ENCODE measurements at regions not wholly inside any gene's neighbourhood (a gene's known extent, or its start where the extent isn't known, plus 50 kb on each side); places are given as distances from the start of the nearest gene placed in this dataset.

DNA sequence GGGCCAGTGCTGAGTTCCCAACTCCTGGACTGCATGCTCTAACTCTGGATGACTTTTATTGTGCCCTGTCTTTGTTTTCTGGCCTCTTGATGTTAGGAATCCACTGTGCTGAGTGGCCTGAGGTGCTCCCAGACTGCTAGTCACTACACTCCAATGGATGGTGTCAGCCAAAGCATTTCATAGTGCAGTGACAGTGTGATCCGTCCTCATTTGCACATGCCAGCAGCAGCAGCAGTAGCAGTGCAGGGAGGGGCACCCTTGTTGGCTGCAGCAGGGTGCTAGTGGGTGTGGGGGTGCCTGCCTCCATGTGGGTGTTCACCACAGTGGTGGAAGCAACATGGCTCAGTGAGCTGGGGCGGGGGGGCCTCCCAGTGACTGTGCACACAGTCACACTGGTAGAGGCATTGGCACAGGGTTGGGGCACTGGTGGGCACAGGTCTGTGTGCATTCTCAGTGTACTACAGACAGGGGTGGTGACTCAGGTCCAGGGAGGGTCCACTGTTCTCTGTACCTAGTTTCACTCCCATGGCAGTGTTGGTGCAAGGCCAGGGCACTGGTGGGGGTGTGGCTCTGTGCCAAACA lies 214.0 kb downstream of the ZC3H11B start:
- no peak for DNase-seq

- no peak for DNase-seq
These were observed 215.4 kb downstream of the ZC3H11B start for GRCh38 chr1:219397511-219397910.

- no peak for DNase-seq
These were observed 217.6 kb downstream of the LYPLAL1 start for GRCh38 chr1:219391297-219391696.

- no peak for DNase-seq
These were observed 213.5 kb downstream of the LYPLAL1 start for GRCh38 chr1:219387211-219387610.

DNA sequence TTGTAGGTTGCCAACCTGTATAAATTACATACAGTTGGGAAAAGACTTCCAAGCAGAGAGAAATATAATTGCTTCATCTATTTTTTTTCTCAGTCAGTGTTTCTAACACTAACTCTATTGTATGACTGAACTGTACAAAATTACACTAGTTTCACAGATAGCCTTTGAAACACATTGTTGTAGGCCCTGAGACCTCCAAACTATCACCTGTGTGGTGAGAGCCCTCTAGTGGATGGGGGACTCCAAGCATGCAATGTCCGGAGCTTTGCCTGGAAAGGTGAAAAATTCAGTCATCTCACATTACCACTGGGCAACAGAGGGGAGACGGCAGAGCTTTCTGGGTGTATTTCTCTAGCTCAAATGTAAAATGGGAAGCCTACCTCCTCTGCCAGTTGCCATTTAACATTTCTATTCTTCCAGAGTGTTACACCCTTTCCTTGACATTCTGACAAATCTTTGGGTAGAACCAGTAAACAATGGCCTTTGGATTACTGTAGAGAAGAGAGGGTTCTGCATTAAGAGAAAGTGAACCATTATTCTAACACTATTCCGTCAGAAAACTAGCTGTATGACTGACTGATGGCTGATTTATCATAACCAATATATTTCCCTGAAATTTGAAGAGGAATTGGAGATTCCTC lies 212.2 kb downstream of the LYPLAL1 start:
- no peak for DNase-seq

GRCh38 chr1:219383281-219383680 lies 209.6 kb downstream of the LYPLAL1 start:
- no peak for DNase-seq

DNA sequence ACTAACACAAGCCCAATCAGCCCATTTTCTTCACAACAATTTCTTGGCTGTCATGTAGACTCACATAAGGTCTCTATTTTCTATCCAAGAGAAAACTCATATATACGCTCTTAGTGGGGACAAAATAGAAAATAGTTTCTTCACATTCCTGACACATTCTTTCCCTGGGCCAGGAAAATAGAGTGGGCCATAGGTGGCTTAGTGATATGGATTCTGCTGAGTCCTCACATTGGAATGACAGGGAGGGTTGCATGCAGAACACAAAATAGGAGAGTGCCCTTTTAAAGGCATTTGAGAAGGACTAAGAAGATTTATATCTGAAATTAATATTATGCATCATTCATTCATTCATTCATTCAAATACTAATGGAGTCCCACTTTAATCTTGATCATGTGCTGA lies 207.7 kb downstream of the LYPLAL1 start:
- DNase-seq, result no peak

DNA sequence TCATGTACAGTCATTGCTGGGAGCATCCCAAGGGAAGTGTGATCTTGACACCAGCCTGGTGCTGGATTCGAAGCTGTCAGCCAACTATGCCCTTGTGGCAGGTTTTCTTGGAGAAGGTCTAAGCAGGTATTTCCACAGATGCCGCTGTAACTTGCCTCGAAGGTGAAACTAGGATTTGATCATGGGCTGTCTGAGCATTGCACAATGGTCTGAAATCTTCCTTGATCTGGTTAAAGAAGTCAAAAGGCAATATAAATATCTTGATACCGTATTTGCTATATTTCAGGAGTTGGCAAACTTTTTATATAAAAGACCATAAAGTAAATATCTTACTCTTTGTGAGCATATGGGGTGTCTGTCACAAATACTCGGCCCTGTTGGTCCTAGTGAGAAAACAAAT lies 206.8 kb downstream of the LYPLAL1 start:
- DNase-seq, result no peak

GRCh38 chr1:219379691-219380090 lies 206.0 kb downstream of the LYPLAL1 start:
- no peak for DNase-seq

GRCh38 chr1:219374636-219375035 lies 201.0 kb downstream of the LYPLAL1 start:
- DNase-seq, result no peak

GRCh38 chr1:219374046-219374566 lies 200.4 kb downstream of the LYPLAL1 start:
- no peak for DNase-seq

DNA sequence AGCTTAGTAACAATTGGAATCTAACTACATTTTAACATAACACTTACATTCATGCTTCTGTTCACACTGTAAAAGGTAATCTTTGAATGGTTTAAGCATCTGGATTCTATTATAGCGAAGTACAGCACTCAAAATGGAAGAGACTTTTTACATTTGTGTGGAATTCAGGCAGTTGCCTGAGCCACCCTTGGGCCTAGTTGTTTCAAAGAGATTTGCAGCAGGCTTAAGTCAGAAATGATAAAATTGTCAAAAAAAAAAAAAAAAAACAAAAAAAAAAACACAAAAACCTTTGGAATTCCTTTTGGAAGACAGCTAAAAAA lies 199.9 kb downstream of the LYPLAL1 start:
- DNase-seq, result no peak

- DNase-seq, result no peak
These were observed 199.4 kb downstream of the LYPLAL1 start for GRCh38 chr1:219372916-219373615.

GRCh38 chr1:219371471-219371870 lies 197.8 kb downstream of the LYPLAL1 start:
- no peak for DNase-seq

GRCh38 chr1:219367496-219367895 lies 193.8 kb downstream of the LYPLAL1 start:
- DNase-seq, result no peak

- DNase-seq, result no peak
These were observed 191.8 kb downstream of the LYPLAL1 start for GRCh38 chr1:219365451-219365850.

- DNase-seq, result no peak
These were observed 189.0 kb downstream of the LYPLAL1 start for GRCh38 chr1:219362702-219363101.

DNA sequence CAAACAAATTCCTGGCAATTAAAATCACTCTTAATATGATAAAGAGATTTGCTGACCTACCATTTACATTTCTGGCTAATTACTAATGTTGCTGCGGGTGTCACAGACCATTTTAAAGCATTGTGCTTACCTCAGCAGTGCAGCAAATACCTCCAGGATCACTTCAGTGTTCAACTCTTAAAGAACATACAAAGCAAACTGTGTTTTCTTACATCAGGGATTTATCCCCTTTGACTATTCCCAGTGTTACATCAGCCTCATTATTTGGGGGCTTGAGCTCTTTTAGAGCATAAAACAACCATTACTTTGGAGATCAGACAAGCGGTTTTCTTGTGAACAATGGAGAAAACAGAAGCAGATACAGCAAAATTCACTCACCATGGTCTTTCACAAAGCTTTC lies 185.4 kb downstream of the LYPLAL1 start:
- DNase-seq, result no peak

- no peak for DNase-seq
These were observed 184.4 kb downstream of the LYPLAL1 start for GRCh38 chr1:219358080-219358479.

- DNase-seq, result no peak
These were observed 181.3 kb downstream of the LYPLAL1 start for GRCh38 chr1:219354962-219355361.

DNA sequence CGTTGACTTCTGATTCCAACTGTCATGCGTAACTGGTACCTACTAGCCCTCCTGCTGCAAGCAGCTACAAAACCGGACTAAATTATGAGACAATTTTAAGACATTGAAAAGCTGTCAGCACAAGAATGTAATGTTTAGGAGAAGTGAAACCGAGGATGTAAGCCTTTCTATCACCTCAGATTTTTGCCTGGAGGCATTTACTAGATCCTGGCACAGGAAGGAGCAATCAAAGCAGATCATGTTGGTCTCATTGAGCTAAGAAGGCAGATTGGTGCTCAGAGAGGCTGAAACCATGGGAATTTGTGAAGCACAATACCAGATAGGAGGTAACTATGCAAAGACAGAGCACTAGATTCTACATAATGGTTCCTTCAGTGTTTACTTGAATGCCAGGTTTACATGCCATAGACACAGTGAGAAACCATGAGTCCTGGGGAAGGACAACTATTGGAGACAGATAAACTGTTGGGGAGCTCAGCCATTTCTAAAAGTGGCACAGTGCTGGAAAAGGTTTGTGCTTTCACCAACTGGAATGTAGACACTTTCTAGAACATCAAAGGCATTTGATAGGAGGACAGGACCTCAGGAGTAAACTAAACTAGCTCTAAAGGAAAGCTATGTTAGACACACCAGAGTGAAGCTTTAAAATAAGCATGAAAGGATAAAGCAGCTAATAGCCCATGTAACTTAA lies 179.4 kb downstream of the LYPLAL1 start:
- no peak for DNase-seq

DNA sequence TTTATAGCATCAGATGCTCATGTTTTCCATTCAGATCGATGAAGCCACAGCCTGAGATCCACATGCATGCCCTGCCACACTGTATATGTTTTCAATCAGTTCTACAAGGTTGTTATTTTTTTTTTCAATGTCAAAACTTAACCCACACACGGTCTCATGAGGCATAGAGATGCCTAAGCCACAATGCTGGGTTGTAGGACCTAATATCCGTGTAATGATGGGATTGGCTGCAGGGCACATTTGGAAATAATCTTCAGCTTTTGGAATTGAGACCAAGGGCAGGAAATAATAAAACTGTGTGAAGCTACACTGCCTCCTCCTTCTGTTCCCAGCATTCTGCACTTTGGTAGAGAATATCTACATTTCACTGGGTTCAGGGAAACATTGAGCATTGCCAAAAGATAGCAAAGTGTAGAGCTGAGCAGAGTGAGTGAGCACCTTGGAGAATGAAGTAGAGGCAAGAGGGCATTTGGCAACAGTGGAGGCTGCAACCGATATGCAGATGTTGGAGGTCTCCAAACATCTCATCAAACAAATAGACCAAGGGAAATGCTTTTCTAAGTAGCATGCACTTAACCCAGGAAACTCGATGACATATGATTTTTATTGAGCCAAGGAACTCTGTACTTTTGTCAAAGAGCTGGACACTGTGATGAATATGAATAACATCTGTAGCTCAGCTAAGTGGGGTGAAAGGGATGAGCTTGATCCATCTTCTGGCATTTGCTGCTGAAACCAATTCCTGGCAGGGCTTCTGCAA lies 176.7 kb downstream of the LYPLAL1 start:
- DNase-seq, result no peak

DNA sequence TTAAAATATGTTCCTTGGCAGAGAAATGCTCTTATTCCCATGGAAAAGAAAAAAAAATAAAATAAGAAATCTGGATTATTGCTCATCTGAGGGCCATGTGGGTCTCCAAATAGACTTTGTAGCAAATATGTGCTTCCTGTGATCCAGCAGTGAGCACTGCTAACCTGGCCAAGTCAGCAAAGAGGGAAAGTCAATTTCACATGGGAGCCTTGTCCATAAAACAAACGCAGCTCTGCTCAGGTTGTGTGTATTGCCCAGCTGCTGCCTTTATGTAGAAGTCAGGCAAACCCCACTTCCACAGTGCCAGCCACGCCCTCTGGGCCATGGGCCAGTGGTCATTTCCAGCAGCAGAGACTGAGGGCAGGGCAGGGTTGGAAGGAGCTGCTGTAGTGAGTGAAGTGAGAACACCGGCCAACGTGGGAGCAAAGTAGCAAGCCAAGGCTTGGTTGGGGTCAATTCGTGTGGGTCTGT lies 174.3 kb downstream of the LYPLAL1 start:
- DNase-seq, result peak; percentile 89

All from hindlimb muscle (tissue), 1 donor.